ENCODE measurements at regions not wholly inside any gene's neighbourhood (a gene's known extent, or its start where the extent isn't known, plus 50 kb on each side); places are given as distances from the start of the nearest gene placed in this dataset.

DNA sequence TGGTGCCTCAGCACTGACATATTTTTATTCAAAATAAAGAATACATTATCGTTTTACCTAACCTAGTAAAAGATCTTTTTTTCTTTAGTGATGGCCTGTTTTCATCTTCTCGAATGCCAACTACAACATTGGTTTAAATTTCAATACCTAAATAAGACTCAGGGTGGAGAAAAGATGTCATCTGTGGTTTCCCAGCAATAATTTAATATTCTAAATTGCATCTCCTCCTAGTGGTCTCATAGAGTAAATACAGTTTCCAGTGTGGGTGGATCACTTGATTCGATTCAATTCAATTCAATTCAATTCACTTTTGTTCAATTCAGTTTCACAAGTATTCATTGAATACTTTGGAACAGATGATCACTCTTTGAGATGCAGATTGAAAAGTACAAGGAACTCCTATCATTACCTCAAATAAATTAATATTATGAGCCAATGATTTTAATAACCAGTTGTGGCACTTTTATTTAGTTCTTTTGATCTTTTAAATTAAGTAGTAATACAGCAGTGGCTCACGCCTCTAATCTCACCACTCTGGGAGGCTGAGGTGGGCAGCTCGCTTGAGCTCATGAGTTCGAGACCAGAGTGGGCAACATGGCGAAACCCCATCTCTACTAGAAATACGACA lies 427.2 kb downstream of the FAT4 start:
- CTCF ChIA-PET, result interaction anchor here (1.2 kb wide), 1 partner anchor 13 kb away, joined by 3 read pairs; no protein-coding TSS in a partner anchor
- no peak overlapping the region for H3K4me3 ChIP-seq (ENCODE audit: control insufficient read depth in 1 of 7, extremely low read depth in 1 of 7, insufficient read depth in 4 of 7, low read depth in 2 of 7, low read length in 6 of 7)
- POLR2A ChIA-PET, result no interaction called here
- H3K27ac ChIP-seq (ENCODE audit: insufficient read depth in 1 of 2, low read depth in 1 of 2, low read length in 2 of 2, poor library complexity in 1 of 2, severe bottlenecking in 2 of 2), result no peak overlapping the region
- peaks cover 0 to 9% (median 4%) of the 10 kb centered on the region in 5 experiments for H3K9me3 ChIP-seq (ENCODE audit: control extremely low read depth in 1 of 5, control insufficient read depth in 4 of 5, insufficient read depth in 2 of 5, low read depth in 1 of 5, low read length in 4 of 5)
- H3K27me3 ChIP-seq (replicated peaks in 2 of 5; ENCODE audit: control insufficient read depth in 4 of 5, insufficient read depth in 5 of 5, low read length in 4 of 5), result no peaks in the 10 kb centered on the region
- WGBS (ENCODE audit: insufficient coverage), result 97% methylated on average over 5 of the region's 8 CpGs
- peak; percentile 11 to 44 (median 37) for DNase-seq
- no peaks in the 10 kb centered on the region for H3K36me3 ChIP-seq (ENCODE audit: control insufficient read depth in 4 of 4, insufficient read depth in 4 of 4, low read length in 3 of 4)
- peaks cover 2 to 10% (median 4%) of the 10 kb centered on the region in 4 experiments for H3K4me1 ChIP-seq (ENCODE audit: control extremely low read depth in 1 of 4, control insufficient read depth in 4 of 4, insufficient read depth in 4 of 4, low read length in 3 of 4)

- 97% methylated on average over 17 of the region's 23 CpGs for WGBS (ENCODE audit: insufficient coverage)
- Histone ChIP-seq H3K9me3 (ENCODE audit: control extremely low read depth in 1 of 5, control insufficient read depth in 4 of 5, insufficient read depth in 2 of 5, low read depth in 1 of 5, low read length in 4 of 5) (peaks cover 0 to 9% (median 4%) of the 10 kb centered on the region in 5 experiments), H3K27me3 (replicated peaks in 2 of 5; ENCODE audit: control insufficient read depth in 4 of 5, insufficient read depth in 5 of 5, low read length in 4 of 5) (no peaks in the 10 kb centered on the region), H3K36me3 (ENCODE audit: control insufficient read depth in 4 of 4, insufficient read depth in 4 of 4, low read length in 3 of 4) (no peaks in the 10 kb centered on the region), H3K4me3 (ENCODE audit: control insufficient read depth in 1 of 7, extremely low read depth in 1 of 7, insufficient read depth in 4 of 7, low read depth in 2 of 7, low read length in 6 of 7) (no peak overlapping the region), H3K27ac (ENCODE audit: insufficient read depth in 1 of 2, low read depth in 1 of 2, low read length in 2 of 2, poor library complexity in 1 of 2, severe bottlenecking in 2 of 2) (no peak overlapping the region), H3K4me1 (ENCODE audit: control extremely low read depth in 1 of 4, control insufficient read depth in 4 of 4, insufficient read depth in 4 of 4, low read length in 3 of 4) (peaks cover 0 to under 1% (median under 1%) of the 10 kb centered on the region in 4 experiments)
- DNase-seq, result no peak
- ChIA-PET CTCF (no interaction called here), POLR2A (no interaction called here)
Measured at GRCh38 chr4:125744891-125745364, 430.2 kb downstream of the FAT4 start.

DNA sequence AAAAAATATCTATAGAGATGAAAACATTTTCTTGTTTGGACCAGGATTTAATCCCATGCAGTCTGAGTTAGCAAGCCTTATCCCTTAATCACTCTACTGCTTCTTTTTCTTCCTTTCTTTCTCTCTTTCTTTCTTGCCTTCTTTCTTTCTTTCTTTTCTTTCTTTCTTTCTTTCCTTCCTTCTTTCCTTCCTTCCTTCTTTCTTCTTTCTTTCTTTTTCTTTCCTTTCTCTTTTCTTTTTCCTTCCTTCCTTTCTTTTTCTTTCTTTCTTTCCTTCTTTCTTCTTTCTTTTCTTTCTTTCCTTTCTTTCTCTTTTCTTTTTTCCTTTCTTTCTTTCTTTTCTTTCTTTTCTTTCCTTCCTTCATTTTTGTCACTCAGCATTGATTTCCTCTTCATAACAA lies 434.6 kb downstream of the FAT4 start:
- POLR2A ChIA-PET, result no interaction called here
- Histone ChIP-seq H3K27ac (ENCODE audit: insufficient read depth in 1 of 2, low read depth in 1 of 2, low read length in 2 of 2, poor library complexity in 1 of 2, severe bottlenecking in 2 of 2) (no peak overlapping the region), H3K4me3 (ENCODE audit: control insufficient read depth in 1 of 7, extremely low read depth in 1 of 7, insufficient read depth in 4 of 7, low read depth in 2 of 7, low read length in 6 of 7) (no peak overlapping the region), H3K27me3 (replicated peaks in 2 of 5; ENCODE audit: control insufficient read depth in 4 of 5, insufficient read depth in 5 of 5, low read length in 4 of 5) (no peaks in the 10 kb centered on the region), H3K4me1 (ENCODE audit: control extremely low read depth in 1 of 4, control insufficient read depth in 4 of 4, insufficient read depth in 4 of 4, low read length in 3 of 4) (no peaks in the 10 kb centered on the region), H3K9me3 (ENCODE audit: control extremely low read depth in 1 of 5, control insufficient read depth in 4 of 5, insufficient read depth in 2 of 5, low read depth in 1 of 5, low read length in 4 of 5) (peaks cover 0 to 7% (median 4%) of the 10 kb centered on the region in 5 experiments), H3K36me3 (ENCODE audit: control insufficient read depth in 4 of 4, insufficient read depth in 4 of 4, low read length in 3 of 4) (no peaks in the 10 kb centered on the region)
- no peak for DNase-seq
- CTCF ChIA-PET, result no interaction called here

DNA sequence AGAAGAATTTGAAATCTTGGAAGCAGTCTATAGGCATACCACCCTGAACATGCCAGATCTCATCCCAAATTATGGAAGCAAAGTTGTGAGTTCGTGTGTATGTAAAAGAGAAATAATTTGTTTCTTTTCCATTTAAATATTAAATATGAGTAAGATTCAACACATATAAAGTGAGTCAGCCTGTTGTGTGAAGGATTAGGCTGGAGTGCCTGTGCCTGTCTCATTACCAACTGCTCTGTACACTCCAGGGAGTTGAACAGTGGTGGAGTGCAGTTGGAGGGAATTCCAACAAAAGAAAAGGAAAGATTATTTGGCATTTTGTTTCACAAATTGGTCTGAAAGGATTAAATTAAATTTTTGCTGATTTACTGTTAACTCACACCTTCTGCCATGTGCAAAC lies 435.6 kb downstream of the FAT4 start:
- DNase-seq, result no peak
- no peak overlapping the region for H3K4me3 ChIP-seq (ENCODE audit: control insufficient read depth in 1 of 7, extremely low read depth in 1 of 7, insufficient read depth in 4 of 7, low read depth in 2 of 7, low read length in 6 of 7)
- CTCF ChIA-PET, result no interaction called here
- no peaks in the 10 kb centered on the region for H3K4me1 ChIP-seq (ENCODE audit: control extremely low read depth in 1 of 4, control insufficient read depth in 4 of 4, insufficient read depth in 4 of 4, low read length in 3 of 4)
- WGBS (ENCODE audit: insufficient coverage), result no CpG with 5 or more reads among the region's 1 CpG
- no peaks in the 10 kb centered on the region for H3K36me3 ChIP-seq (ENCODE audit: control insufficient read depth in 4 of 4, insufficient read depth in 4 of 4, low read length in 3 of 4)
- H3K27me3 ChIP-seq (replicated peaks in 2 of 5; ENCODE audit: control insufficient read depth in 4 of 5, insufficient read depth in 5 of 5, low read length in 4 of 5), result no peaks in the 10 kb centered on the region
- H3K9me3 ChIP-seq (ENCODE audit: control extremely low read depth in 1 of 5, control insufficient read depth in 4 of 5, insufficient read depth in 2 of 5, low read depth in 1 of 5, low read length in 4 of 5), result peaks cover 0 to 4% (median 2%) of the 10 kb centered on the region in 5 experiments
- POLR2A ChIA-PET, result no interaction called here
- H3K27ac ChIP-seq (ENCODE audit: insufficient read depth in 1 of 2, low read depth in 1 of 2, low read length in 2 of 2, poor library complexity in 1 of 2, severe bottlenecking in 2 of 2), result no peak overlapping the region

GRCh38 chr4:125750828-125751466 lies 436.2 kb downstream of the FAT4 start:
- H3K4me1 ChIP-seq (ENCODE audit: control extremely low read depth in 1 of 4, control insufficient read depth in 4 of 4, insufficient read depth in 4 of 4, low read length in 3 of 4), result no peaks in the 10 kb centered on the region
- no peak for DNase-seq
- H3K27me3 ChIP-seq (replicated peaks in 2 of 5; ENCODE audit: control insufficient read depth in 4 of 5, insufficient read depth in 5 of 5, low read length in 4 of 5), result no peaks in the 10 kb centered on the region
- H3K36me3 ChIP-seq (ENCODE audit: control insufficient read depth in 4 of 4, insufficient read depth in 4 of 4, low read length in 3 of 4), result no peaks in the 10 kb centered on the region
- H3K4me3 ChIP-seq (ENCODE audit: control insufficient read depth in 1 of 7, extremely low read depth in 1 of 7, insufficient read depth in 4 of 7, low read depth in 2 of 7, low read length in 6 of 7), result no peak overlapping the region
- 75% methylated on average over 6 of the region's 6 CpGs for WGBS (ENCODE audit: insufficient coverage)
- peaks cover 0 to under 1% (median 0%) of the 10 kb centered on the region in 5 experiments for H3K9me3 ChIP-seq (ENCODE audit: control extremely low read depth in 1 of 5, control insufficient read depth in 4 of 5, insufficient read depth in 2 of 5, low read depth in 1 of 5, low read length in 4 of 5)
- ChIA-PET POLR2A (no interaction called here), CTCF (no interaction called here)
- no peak overlapping the region for H3K27ac ChIP-seq (ENCODE audit: insufficient read depth in 1 of 2, low read depth in 1 of 2, low read length in 2 of 2, poor library complexity in 1 of 2, severe bottlenecking in 2 of 2)

GRCh38 chr4:125758438-125758837 lies 443.7 kb downstream of the FAT4 start:
- Histone ChIP-seq H3K4me1 (ENCODE audit: control extremely low read depth in 1 of 4, control insufficient read depth in 4 of 4, insufficient read depth in 4 of 4, low read length in 3 of 4) (no peaks in the 10 kb centered on the region), H3K36me3 (ENCODE audit: control insufficient read depth in 4 of 4, insufficient read depth in 4 of 4, low read length in 3 of 4) (no peaks in the 10 kb centered on the region), H3K27me3 (replicated peaks in 2 of 5; ENCODE audit: control insufficient read depth in 4 of 5, insufficient read depth in 5 of 5, low read length in 4 of 5) (no peaks in the 10 kb centered on the region), H3K9me3 (ENCODE audit: control extremely low read depth in 1 of 5, control insufficient read depth in 4 of 5, insufficient read depth in 2 of 5, low read depth in 1 of 5, low read length in 4 of 5) (no peaks in the 10 kb centered on the region), H3K4me3 (ENCODE audit: control insufficient read depth in 1 of 7, extremely low read depth in 1 of 7, insufficient read depth in 4 of 7, low read depth in 2 of 7, low read length in 6 of 7) (no peak overlapping the region), H3K27ac (ENCODE audit: insufficient read depth in 1 of 2, low read depth in 1 of 2, low read length in 2 of 2, poor library complexity in 1 of 2, severe bottlenecking in 2 of 2) (no peak overlapping the region)
- no peak for DNase-seq
- WGBS (ENCODE audit: insufficient coverage), result no CpG with 5 or more reads among the region's 1 CpG
- CTCF ChIA-PET, result no interaction called here
- POLR2A ChIA-PET, result no interaction called here

GRCh38 chr4:125760201-125760819 lies 445.6 kb downstream of the FAT4 start:
- Histone ChIP-seq H3K4me3 (ENCODE audit: control insufficient read depth in 1 of 7, extremely low read depth in 1 of 7, insufficient read depth in 4 of 7, low read depth in 2 of 7, low read length in 6 of 7) (no peak overlapping the region), H3K36me3 (ENCODE audit: control insufficient read depth in 4 of 4, insufficient read depth in 4 of 4, low read length in 3 of 4) (no peaks in the 10 kb centered on the region), H3K4me1 (ENCODE audit: control extremely low read depth in 1 of 4, control insufficient read depth in 4 of 4, insufficient read depth in 4 of 4, low read length in 3 of 4) (no peaks in the 10 kb centered on the region), H3K9me3 (ENCODE audit: control extremely low read depth in 1 of 5, control insufficient read depth in 4 of 5, insufficient read depth in 2 of 5, low read depth in 1 of 5, low read length in 4 of 5) (no peaks in the 10 kb centered on the region), H3K27me3 (replicated peaks in 2 of 5; ENCODE audit: control insufficient read depth in 4 of 5, insufficient read depth in 5 of 5, low read length in 4 of 5) (no peaks in the 10 kb centered on the region), H3K27ac (ENCODE audit: insufficient read depth in 1 of 2, low read depth in 1 of 2, low read length in 2 of 2, poor library complexity in 1 of 2, severe bottlenecking in 2 of 2) (no peak overlapping the region)
- no CpG with 5 or more reads among the region's 2 CpGs for WGBS (ENCODE audit: insufficient coverage)
- peak in 2 of 3 donors; percentile 42 to 59 for DNase-seq
- CTCF ChIA-PET, result no interaction called here
- POLR2A ChIA-PET, result no interaction called here
